A549 (cell line): ENCODE measurements at regions not wholly inside any gene's neighbourhood (a gene's known extent, or its start where the extent isn't known, plus 50 kb on each side); places are given as distances from the start of the nearest gene placed in this dataset.

Experiments
- ATAC-seq, 2 experiments: fragments of 200-7000 bp in 1 of 2; fragments of >200 bp in 1 of 2; cut with Nextera tagmentation in 1 of 2; cut with Tn5 transposase in 1 of 2; 3 replicates each; pipeline versions ENCODE4 v1.8.0 to v1.9.1; 2018 to 2020; ENCODE audit warnings: mild to moderate bottlenecking in 1 of 2, moderate library complexity in 1 of 2
- CTCF ChIA-PET: fragments of 300-600 bp; sonication (Branson Sonifier 250); formaldehyde crosslinking; extraction: SDS; loops from one replicate; lab custom pipeline; 2021; ENCODE audit warnings: antibody characterized with exemption, inconsistent platforms; lab: Yijun Ruan, JAX
- POLR2A ChIA-PET: fragments of 350-600 bp; formaldehyde crosslinking; extraction: SDS; loops from one replicate; lab custom pipeline; 2021; ENCODE audit warnings: antibody characterized with exemption, inconsistent platforms; lab: Yijun Ruan, JAX
- DNase-seq, 2 experiments: peaks; one replicate each; pipeline versions ENCODE4 v3.0.0 to v3.0.0-alpha.2; 2011 to 2016; ENCODE audit warnings: low read depth in 1 of 2, low spot score in 1 of 2
- FAIRE-seq: peaks from 2 replicates; lab custom pipeline; 2011; peaks lifted over from hg19 to GRCh38; lab: Jason Lieb, UNC
- H3K27ac ChIP-seq, 2 experiments: fragments of >200 bp; sonication (Bioruptor Twin); formaldehyde crosslinking; 3 replicates each; pipeline ENCODE4 v1.5.1; 2016 to 2017
- H3K4me1 ChIP-seq: fragments of >200 bp; sonication (Bioruptor Twin); formaldehyde crosslinking; 3 replicates; pipeline ENCODE4 v1.6.1; 2016
- H3K4me2 ChIP-seq: fragments of >200 bp; sonication (Bioruptor Twin); formaldehyde crosslinking; 3 replicates; pipeline ENCODE4 v1.6.1; 2016
- H3K4me3 ChIP-seq: fragments of >200 bp; sonication (Bioruptor Twin); formaldehyde crosslinking; 3 replicates; pipeline ENCODE4 v1.5.1; 2016
- H3K9me3 ChIP-seq: fragments of >200 bp; sonication (Bioruptor Twin); formaldehyde crosslinking; 3 replicates; pipeline ENCODE4 v1.6.1; 2016
- EHMT2 ChIP-seq: fragments of 200-600 bp; sonication (generic); IDR thresholded peaks from 2 replicates; pipeline ENCODE4 v1.6.1; 2016; ENCODE audit warnings: antibody characterized with exemption, low read depth, mild to moderate bottlenecking, moderate library complexity
- FOSB ChIP-seq: fragments of 250-450 bp; sonication (Bioruptor Pico); IDR thresholded peaks from 2 replicates; pipeline ENCODE4 v1.5.0; 2020; ENCODE audit warnings: mild to moderate bottlenecking, moderate library complexity
- FOSL2 ChIP-seq, 2 experiments: fragments of 450-650 bp in 1 of 2; fragments of >200 bp in 1 of 2; sonication (Bioruptor Twin) in 1 of 2; formaldehyde crosslinking; IDR thresholded peaks; 2 replicates each; pipeline versions ENCODE4 v1.5.0 to v1.6.1; 2016 to 2020; ENCODE audit warnings: mild to moderate bottlenecking in 1 of 2, moderate library complexity in 1 of 2
- GATA3 ChIP-seq: IDR thresholded peaks from 2 replicates; pipeline ENCODE4 v1.6.1; 2012; ENCODE audit warnings: borderline replicate concordance
- HOXA7 ChIP-seq: fragments of 250-450 bp; sonication (Bioruptor Pico); IDR thresholded peaks from 2 replicates; pipeline ENCODE4 v1.5.0; 2020; ENCODE audit warnings: mild to moderate bottlenecking, moderate library complexity
- HOXB5 ChIP-seq: fragments of 250-450 bp; sonication (Bioruptor Pico); IDR thresholded peaks from 2 replicates; pipeline ENCODE4 v1.5.0; 2020; ENCODE audit warnings: mild to moderate bottlenecking, moderate library complexity
- JUNB ChIP-seq: fragments of >200 bp; sonication (Bioruptor Twin); formaldehyde crosslinking; IDR thresholded peaks from 2 replicates; pipeline ENCODE4 v1.6.1; 2016
- KDM5A ChIP-seq: fragments of 200-600 bp; sonication (generic); IDR thresholded peaks from 2 replicates; pipeline ENCODE4 v1.6.1; 2016; ENCODE audit warnings: antibody characterized with exemption, mild to moderate bottlenecking
- MAFK ChIP-seq: fragments of 450-650 bp; IDR thresholded peaks from 2 replicates; pipeline ENCODE4 v1.6.1; 2014; ENCODE audit not compliant: partially characterized antibody
- MAZ ChIP-seq: fragments of 150-350 bp; IDR thresholded peaks from 2 replicates; pipeline ENCODE4 v1.6.1; 2014; ENCODE audit warnings: antibody characterized with exemption, low read depth, low read length, borderline replicate concordance
- NFE2L2 ChIP-seq: fragments of 150-350 bp; conservative IDR thresholded peaks from 2 replicates; pipeline ENCODE4 v1.6.1; 2014; ENCODE audit warnings: low read length
- NPAS2 ChIP-seq: fragments of 250-450 bp; sonication (Bioruptor Pico); IDR thresholded peaks from 2 replicates; pipeline ENCODE4 v1.8.0; 2022; ENCODE audit warnings: mild to moderate bottlenecking, moderate library complexity, borderline replicate concordance
- POLR2AphosphoS2 ChIP-seq: conservative IDR thresholded peaks from 2 replicates; pipeline ENCODE4 v1.6.1; 2012; ENCODE audit warnings: low read length, improper control_type of control experiment, inconsistent platforms
- RAD21 ChIP-seq, 2 experiments: fragments of >200 bp in 1 of 2; sonication (Bioruptor Twin) in 1 of 2; formaldehyde crosslinking in 1 of 2; IDR thresholded peaks in 1 of 2; conservative IDR thresholded peaks in 1 of 2; 2 replicates in 1 of 2; 3 replicates in 1 of 2; pipeline ENCODE4 v1.6.1; 2012 to 2018; ENCODE audit warnings: inconsistent platforms in 1 of 2
- RARB ChIP-seq: fragments of 250-450 bp; sonication (Bioruptor Pico); IDR thresholded peaks from 2 replicates; pipeline ENCODE4 v1.8.0; 2021; ENCODE audit warnings: mild to moderate bottlenecking, moderate library complexity
- RFX5 ChIP-seq: fragments of 450-650 bp; IDR thresholded peaks from 2 replicates; pipeline ENCODE4 v1.7.1; 2014; ENCODE audit warnings: antibody characterized with exemption, mild to moderate bottlenecking, moderate library complexity
- SMC3 ChIP-seq: fragments of >200 bp; sonication (Bioruptor Twin); formaldehyde crosslinking; IDR thresholded peaks from 3 replicates; pipeline ENCODE4 v1.6.1; 2018; ENCODE audit warnings: inconsistent platforms
- SREBF2 ChIP-seq: fragments of 450-650 bp; IDR thresholded peaks from 2 replicates; pipeline ENCODE4 v1.6.1; 2014; ENCODE audit warnings: mild to moderate bottlenecking, moderate library complexity
- ZC3H11A ChIP-seq: fragments of 450-650 bp; IDR thresholded peaks from 2 replicates; pipeline ENCODE4 v1.6.1; 2014; ENCODE audit warnings: antibody characterized with exemption, mild to moderate bottlenecking
- ZFP36 ChIP-seq: fragments of 450-650 bp; IDR thresholded peaks from 2 replicates; pipeline ENCODE4 v1.6.1; 2014; ENCODE audit warnings: borderline replicate concordance; ENCODE audit not compliant: partially characterized antibody
- ZNF302 ChIP-seq: fragments of 250-450 bp; sonication (Bioruptor Pico); IDR thresholded peaks from 2 replicates; pipeline ENCODE4 v1.9.0; 2021; ENCODE audit warnings: inconsistent platforms, mild to moderate bottlenecking, moderate library complexity
- WGBS: methylation state at CpG from one replicate; pipeline ENCODE4 v1.1.6; 2017; ENCODE audit errors: missing lambda C conversion rate; 5-methylcytosine and 5-hydroxymethylcytosine counted together
- TF ChIP-seq, protein P1 (sequence below): IDR thresholded peaks from 2 replicates; pipeline ENCODE4 v1.6.1; 2012
- TF ChIP-seq, protein P2 (sequence below): fragments of 250-450 bp; sonication (Bioruptor Pico); IDR thresholded peaks from 2 replicates; pipeline ENCODE4 v1.5.0; 2020; ENCODE audit warnings: low read depth, mild to moderate bottlenecking, moderate library complexity
- TF ChIP-seq, protein P3 (sequence below): fragments of >200 bp; sonication (Bioruptor Twin); formaldehyde crosslinking; IDR thresholded peaks from 3 replicates; pipeline ENCODE4 v1.5.1; 2016
- TF ChIP-seq, protein P4 (sequence below): fragments of >200 bp; sonication (Bioruptor Twin); formaldehyde crosslinking; IDR thresholded peaks from 3 replicates; pipeline ENCODE4 v1.6.1; 2016

GRCh38 chr15:93359060-93359408 is 270.0 kb upstream of the RGMA start:
- POLR2A ChIA-PET, result no interaction called here
- DNase-seq (no peak), FAIRE-seq (no peak), ATAC-seq (no peak)
- Histone ChIP-seq H3K9me3 (no peaks in the 10 kb centered on the region), H3K4me3 (no peak overlapping the region), H3K27ac (no peak overlapping the region), H3K4me2 (no peak overlapping the region), H3K4me1 (no peaks in the 10 kb centered on the region)
- CTCF ChIA-PET, result no interaction called here
- 49% methylated on average over 6 of the region's 6 CpGs for WGBS
- TF ChIP-seq MAFK (no peak), JUNB (no peak), ZC3H11A (no peak), HOXB5 (CRISPR knock-in tag) (no peak), SMC3 (no peak)
- TF ChIP-seq, protein P1, sequence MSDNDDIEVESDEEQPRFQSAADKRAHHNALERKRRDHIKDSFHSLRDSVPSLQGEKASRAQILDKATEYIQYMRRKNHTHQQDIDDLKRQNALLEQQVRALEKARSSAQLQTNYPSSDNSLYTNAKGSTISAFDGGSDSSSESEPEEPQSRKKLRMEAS, result no peak
- TF ChIP-seq, protein P2, sequence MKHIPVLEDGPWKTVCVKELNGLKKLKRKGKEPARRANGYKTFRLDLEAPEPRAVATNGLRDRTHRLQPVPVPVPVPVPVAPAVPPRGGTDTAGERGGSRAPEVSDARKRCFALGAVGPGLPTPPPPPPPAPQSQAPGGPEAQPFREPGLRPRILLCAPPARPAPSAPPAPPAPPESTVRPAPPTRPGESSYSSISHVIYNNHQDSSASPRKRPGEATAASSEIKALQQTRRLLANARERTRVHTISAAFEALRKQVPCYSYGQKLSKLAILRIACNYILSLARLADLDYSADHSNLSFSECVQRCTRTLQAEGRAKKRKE, result no peak

DNA sequence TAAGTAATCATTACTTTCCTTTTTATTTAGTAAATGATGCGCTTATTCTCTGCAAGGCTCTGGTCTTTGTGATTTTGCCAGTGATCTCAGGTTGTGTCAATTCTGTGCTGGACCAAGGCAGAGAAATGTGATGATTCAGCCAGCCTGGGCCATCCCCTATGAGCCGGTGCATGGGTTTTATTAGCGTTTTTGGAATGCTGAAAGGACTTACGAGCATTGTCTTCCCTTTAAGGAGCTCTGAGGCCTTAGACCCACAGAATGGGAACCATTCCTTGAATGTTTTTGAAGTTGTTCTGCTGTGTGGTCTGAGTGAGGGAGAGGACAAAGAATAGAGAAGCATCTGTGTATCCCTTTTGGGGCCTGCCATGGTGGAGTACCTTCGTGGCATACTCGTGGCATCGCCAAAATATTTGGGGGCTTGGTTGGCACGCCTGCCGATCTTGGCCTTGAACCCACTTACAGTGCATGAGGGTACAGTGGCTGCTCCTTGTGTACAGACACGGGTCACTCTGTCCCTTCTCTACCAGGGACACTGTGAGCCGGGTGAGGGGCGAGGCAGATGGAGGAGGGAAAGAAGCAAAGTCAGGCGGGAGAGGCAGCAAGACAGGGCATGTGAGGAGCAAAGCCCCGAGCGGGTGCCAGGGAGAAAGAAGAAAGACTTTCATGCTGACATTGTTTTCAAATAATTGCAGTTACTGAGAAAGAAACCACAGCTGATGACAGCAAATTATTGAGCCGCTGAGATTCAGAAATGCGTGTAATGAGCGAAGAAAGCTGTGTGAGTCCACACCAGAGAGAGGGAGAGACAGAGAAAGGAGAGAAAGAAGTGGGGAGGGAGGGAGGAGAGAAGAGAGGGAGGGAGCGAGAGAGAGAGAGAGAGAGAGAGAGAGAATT is 269.4 kb upstream of the RGMA start:
- WGBS, result 26% methylated on average over 19 of the region's 19 CpGs
- no peak for FAIRE-seq

DNA sequence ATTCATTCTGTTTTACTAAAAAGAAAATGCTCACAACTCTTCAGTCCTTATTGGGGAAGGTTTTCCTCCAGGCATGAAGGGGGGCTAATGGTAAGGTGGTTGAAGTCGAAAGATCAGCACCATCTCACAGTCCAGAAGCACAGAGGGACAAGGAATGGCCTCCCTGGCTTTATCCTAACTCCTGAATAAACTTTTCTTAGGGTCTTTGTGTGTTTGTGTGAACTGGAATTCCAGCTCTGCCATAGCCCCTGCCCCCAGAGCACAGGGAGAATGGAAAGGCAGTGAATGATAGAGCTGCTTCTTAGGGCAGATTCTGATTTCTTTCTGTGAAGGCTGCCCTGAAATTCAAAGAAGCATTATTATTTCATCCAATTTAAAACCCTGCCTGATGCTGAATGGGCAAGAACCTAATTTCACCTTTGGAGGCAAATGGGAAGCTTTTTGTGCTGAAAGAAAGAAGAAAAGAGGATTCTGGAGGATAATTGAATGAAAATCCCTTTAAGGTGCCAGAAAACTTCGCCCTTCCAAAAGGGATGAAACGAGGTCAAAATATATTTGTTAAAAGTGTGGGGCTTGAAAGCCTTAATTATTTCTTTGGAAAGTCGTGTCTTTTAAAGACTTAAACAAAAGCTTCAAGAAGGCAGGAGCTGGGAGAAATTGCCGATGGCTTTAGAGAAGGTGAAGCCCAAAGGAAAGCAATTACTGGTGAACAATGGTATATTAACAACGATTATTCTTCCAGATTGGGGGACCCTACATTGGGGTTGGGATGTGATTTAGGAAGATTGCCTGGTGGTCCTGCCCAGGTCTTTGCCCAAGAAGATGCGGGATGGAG is 259.9 kb upstream of the RGMA start:
- POLR2A ChIA-PET, result no interaction called here
- Histone ChIP-seq H3K9me3 (no peaks in the 10 kb centered on the region; the same call in 2 of the 3 replicates), H3K4me1 (no peaks in the 10 kb centered on the region), H3K27ac (no peak overlapping the region), H3K4me2 (no peak overlapping the region), H3K4me3 (no peak overlapping the region)
- FAIRE-seq, result no peak
- WGBS, result 3% methylated on average over 7 of the region's 7 CpGs
- DNase-seq, result no peak
- no peak for ATAC-seq
- CTCF ChIA-PET, result interaction anchor here (0.6 kb wide), 1 partner anchor 251 kb away, joined by 3 read pairs; no protein-coding TSS in a partner anchor
- TF ChIP-seq, protein P3, sequence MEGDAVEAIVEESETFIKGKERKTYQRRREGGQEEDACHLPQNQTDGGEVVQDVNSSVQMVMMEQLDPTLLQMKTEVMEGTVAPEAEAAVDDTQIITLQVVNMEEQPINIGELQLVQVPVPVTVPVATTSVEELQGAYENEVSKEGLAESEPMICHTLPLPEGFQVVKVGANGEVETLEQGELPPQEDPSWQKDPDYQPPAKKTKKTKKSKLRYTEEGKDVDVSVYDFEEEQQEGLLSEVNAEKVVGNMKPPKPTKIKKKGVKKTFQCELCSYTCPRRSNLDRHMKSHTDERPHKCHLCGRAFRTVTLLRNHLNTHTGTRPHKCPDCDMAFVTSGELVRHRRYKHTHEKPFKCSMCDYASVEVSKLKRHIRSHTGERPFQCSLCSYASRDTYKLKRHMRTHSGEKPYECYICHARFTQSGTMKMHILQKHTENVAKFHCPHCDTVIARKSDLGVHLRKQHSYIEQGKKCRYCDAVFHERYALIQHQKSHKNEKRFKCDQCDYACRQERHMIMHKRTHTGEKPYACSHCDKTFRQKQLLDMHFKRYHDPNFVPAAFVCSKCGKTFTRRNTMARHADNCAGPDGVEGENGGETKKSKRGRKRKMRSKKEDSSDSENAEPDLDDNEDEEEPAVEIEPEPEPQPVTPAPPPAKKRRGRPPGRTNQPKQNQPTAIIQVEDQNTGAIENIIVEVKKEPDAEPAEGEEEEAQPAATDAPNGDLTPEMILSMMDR, result no peak
- TF ChIP-seq, protein P2, result no peak
- TF ChIP-seq NFE2L2, result no peak
- TF ChIP-seq, protein P4, sequence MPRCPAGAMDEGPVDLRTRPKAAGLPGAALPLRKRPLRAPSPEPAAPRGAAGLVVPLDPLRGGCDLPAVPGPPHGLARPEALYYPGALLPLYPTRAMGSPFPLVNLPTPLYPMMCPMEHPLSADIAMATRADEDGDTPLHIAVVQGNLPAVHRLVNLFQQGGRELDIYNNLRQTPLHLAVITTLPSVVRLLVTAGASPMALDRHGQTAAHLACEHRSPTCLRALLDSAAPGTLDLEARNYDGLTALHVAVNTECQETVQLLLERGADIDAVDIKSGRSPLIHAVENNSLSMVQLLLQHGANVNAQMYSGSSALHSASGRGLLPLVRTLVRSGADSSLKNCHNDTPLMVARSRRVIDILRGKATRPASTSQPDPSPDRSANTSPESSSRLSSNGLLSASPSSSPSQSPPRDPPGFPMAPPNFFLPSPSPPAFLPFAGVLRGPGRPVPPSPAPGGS, result no peak
- TF ChIP-seq SREBF2, result no peak
- no peak for TF ChIP-seq FOSL2 (IDR thresholded peaks at IDR 0.05)
- no peak for TF ChIP-seq FOSL2 (CRISPR knock-in tag; IDR thresholded peaks at IDR 0.05)
- no peak for TF ChIP-seq NPAS2 (CRISPR knock-in tag)
- no peak for TF ChIP-seq RFX5
- no peak for TF ChIP-seq HOXB5 (CRISPR knock-in tag)
- TF ChIP-seq ZFP36, result no peak

More for the DNA sequence above, 269.4 kb upstream of the RGMA start:
- H3K27ac ChIP-seq, result no peak overlapping the region
- H3K9me3 ChIP-seq, result no peaks in the 10 kb centered on the region
- ChIA-PET CTCF (no interaction called here), POLR2A (interaction anchor here (0.6 kb wide), 1 partner anchor 15 kb away, joined by 13 read pairs; no protein-coding TSS in a partner anchor)
- ATAC-seq (no peak), DNase-seq (no peak)
- no peaks in the 10 kb centered on the region for H3K4me1 ChIP-seq
- no peak overlapping the region for H3K4me2 ChIP-seq
- TF ChIP-seq MAZ (no peak), ZNF302 (CRISPR knock-in tag) (no peak), RAD21 (conservative IDR thresholded peaks at IDR 0.05 in 1 of 2, IDR thresholded peaks at IDR 0.05 in 1 of 2) (no peak), RARB (CRISPR knock-in tag) (no peak), FOSB (CRISPR knock-in tag) (no peak), GATA3 (no peak), POLR2AphosphoS2 (no peak), KDM5A (no peak), EHMT2 (no peak), HOXA7 (no peak), NFE2L2 (no peak)
- TF ChIP-seq, protein P3, result no peak
- TF ChIP-seq, protein P2, result no peak
- no peak overlapping the region for H3K4me3 ChIP-seq
